HEK293T (cell line): ENCODE measurements at regions not wholly inside any gene's neighbourhood (a gene's known extent, or its start where the extent isn't known, plus 50 kb on each side); places are given as distances from the start of the nearest gene placed in this dataset.

ENCODE experiments used
- CTCF ChIA-PET: fragments of 350-600 bp; formaldehyde crosslinking; extraction: SDS; loops from one replicate; lab custom pipeline; 2021; ENCODE audit warnings: antibody characterized with exemption, inconsistent platforms; lab: Yijun Ruan, JAX
- POLR2A ChIA-PET: fragments of 350-600 bp; formaldehyde crosslinking; extraction: SDS; loops from one replicate; lab custom pipeline; 2020; ENCODE audit warnings: antibody characterized with exemption, inconsistent platforms; lab: Yijun Ruan, JAX
- DNase-seq: peaks from one replicate; pipeline ENCODE4 v3.0.0; 2012; ENCODE audit warnings: mixed read lengths; ENCODE audit errors: extremely low spot score
- ARNT ChIP-seq: fragments of 450-650 bp; IDR thresholded peaks from 2 replicates; pipeline ENCODE4 v1.6.1; 2017; ENCODE audit warnings: mild to moderate bottlenecking
- BHLHE40 ChIP-seq: fragments of 450-650 bp; IDR thresholded peaks from 2 replicates; pipeline ENCODE4 v1.6.1; 2016; ENCODE audit warnings: mild to moderate bottlenecking, moderate library complexity, borderline replicate concordance
- CTBP1 ChIP-seq: fragments of 450-650 bp; IDR thresholded peaks from 2 replicates; pipeline ENCODE4 v1.6.1; 2016; ENCODE audit warnings: borderline replicate concordance
- ELF4 ChIP-seq: fragments of 450-650 bp; IDR thresholded peaks from 2 replicates; pipeline ENCODE4 v1.6.1; 2017; ENCODE audit warnings: antibody characterized with exemption
- FOXA1 ChIP-seq: fragments of 450-650 bp; IDR thresholded peaks from 2 replicates; pipeline ENCODE4 v1.6.1; 2016; ENCODE audit warnings: mild to moderate bottlenecking
- FOXK2 ChIP-seq: fragments of 450-650 bp; IDR thresholded peaks from 2 replicates; pipeline ENCODE4 v1.6.1; 2016; ENCODE audit warnings: mild to moderate bottlenecking
- FOXM1 ChIP-seq: fragments of 450-650 bp; IDR thresholded peaks from 2 replicates; pipeline ENCODE4 v1.6.1; 2017; ENCODE audit warnings: mild to moderate bottlenecking, borderline replicate concordance
- HDGF ChIP-seq: fragments of 450-650 bp; IDR thresholded peaks from 2 replicates; pipeline ENCODE4 v1.6.1; 2017; ENCODE audit warnings: antibody characterized with exemption, borderline replicate concordance
- L3MBTL2 ChIP-seq: fragments of 450-650 bp; conservative IDR thresholded peaks from 2 replicates; pipeline ENCODE4 v1.6.1; 2016; ENCODE audit warnings: mild to moderate bottlenecking
- LEF1 ChIP-seq: fragments of 450-650 bp; IDR thresholded peaks from 2 replicates; pipeline ENCODE4 v1.6.1; 2017; ENCODE audit warnings: mild to moderate bottlenecking, borderline replicate concordance
- NFRKB ChIP-seq: fragments of 450-650 bp; IDR thresholded peaks from 2 replicates; pipeline ENCODE4 v1.6.1; 2016; ENCODE audit warnings: mild to moderate bottlenecking, moderate library complexity
- SP1 ChIP-seq: fragments of 450-650 bp; IDR thresholded peaks from 2 replicates; pipeline ENCODE4 v1.6.1; 2017
- SUZ12 ChIP-seq: fragments of 450-650 bp; IDR thresholded peaks from 2 replicates; pipeline ENCODE4 v1.6.1; 2016; ENCODE audit warnings: mild to moderate bottlenecking
- TARDBP ChIP-seq: fragments of 450-650 bp; IDR thresholded peaks from 2 replicates; pipeline ENCODE4 v1.6.1; 2016
- ZNF384 ChIP-seq: fragments of 450-650 bp; IDR thresholded peaks from 2 replicates; pipeline ENCODE4 v1.6.1; 2016
- TF ChIP-seq, protein P1 (sequence below): fragments of 450-650 bp; IDR thresholded peaks from 2 replicates; pipeline ENCODE4 v1.6.1; 2016

GRCh38 chr4:37001688-37002436, 242.7 kb upstream of the NWD2 start:
- POLR2A ChIA-PET, result no interaction called here

GRCh38 chr4:37002625-37003024, 241.9 kb upstream of the NWD2 start:
- no peak for DNase-seq
- POLR2A ChIA-PET, result no interaction called here
- CTCF ChIA-PET, result no interaction called here
- no peak for TF ChIP-seq SP1
- TF ChIP-seq LEF1, result no peak
- no peak for TF ChIP-seq FOXM1
- TF ChIP-seq BHLHE40, result no peak
- TF ChIP-seq, protein P1, sequence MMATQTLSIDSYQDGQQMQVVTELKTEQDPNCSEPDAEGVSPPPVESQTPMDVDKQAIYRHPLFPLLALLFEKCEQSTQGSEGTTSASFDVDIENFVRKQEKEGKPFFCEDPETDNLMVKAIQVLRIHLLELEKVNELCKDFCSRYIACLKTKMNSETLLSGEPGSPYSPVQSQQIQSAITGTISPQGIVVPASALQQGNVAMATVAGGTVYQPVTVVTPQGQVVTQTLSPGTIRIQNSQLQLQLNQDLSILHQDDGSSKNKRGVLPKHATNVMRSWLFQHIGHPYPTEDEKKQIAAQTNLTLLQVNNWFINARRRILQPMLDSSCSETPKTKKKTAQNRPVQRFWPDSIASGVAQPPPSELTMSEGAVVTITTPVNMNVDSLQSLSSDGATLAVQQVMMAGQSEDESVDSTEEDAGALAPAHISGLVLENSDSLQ, result no peak
- no peak for TF ChIP-seq TARDBP
- no peak for TF ChIP-seq ZNF384
- no peak for TF ChIP-seq SUZ12
- no peak for TF ChIP-seq FOXK2
- TF ChIP-seq NFRKB, result no peak
- no peak for TF ChIP-seq L3MBTL2
- no peak for TF ChIP-seq CTBP1
- TF ChIP-seq ARNT, result no peak
- no peak for TF ChIP-seq HDGF

More at GRCh38 chr4:37001688-37002436, 242.7 kb upstream of the NWD2 start:
- no peak for DNase-seq
- TF ChIP-seq ZNF384 (no peak), NFRKB (no peak), BHLHE40 (no peak), ARNT (no peak), FOXM1 (no peak), LEF1 (no peak), SUZ12 (no peak), ELF4 (no peak), SP1 (no peak), L3MBTL2 (no peak), TARDBP (no peak), FOXA1 (no peak), HDGF (no peak), CTBP1 (no peak)
- TF ChIP-seq, protein P1, result no peak
- CTCF ChIA-PET, result no interaction called here

GRCh38 chr4:37008199-37008598, 236.3 kb upstream of the NWD2 start:
- no peak for DNase-seq
- CTCF ChIA-PET, result interaction anchor here (0.8 kb wide), 1 partner anchor 60 kb away, joined by 3 read pairs; no protein-coding TSS in a partner anchor
- no peak for TF ChIP-seq TARDBP
- no peak for TF ChIP-seq FOXK2
- TF ChIP-seq, protein P1, result no peak
- no peak for TF ChIP-seq NFRKB
- TF ChIP-seq SUZ12, result no peak
- POLR2A ChIA-PET, result no interaction called here

GRCh38 chr4:37014584-37014983, 230.0 kb upstream of the NWD2 start:
- no peak for DNase-seq
- ChIA-PET CTCF (no interaction called here), POLR2A (no interaction called here)

DNA sequence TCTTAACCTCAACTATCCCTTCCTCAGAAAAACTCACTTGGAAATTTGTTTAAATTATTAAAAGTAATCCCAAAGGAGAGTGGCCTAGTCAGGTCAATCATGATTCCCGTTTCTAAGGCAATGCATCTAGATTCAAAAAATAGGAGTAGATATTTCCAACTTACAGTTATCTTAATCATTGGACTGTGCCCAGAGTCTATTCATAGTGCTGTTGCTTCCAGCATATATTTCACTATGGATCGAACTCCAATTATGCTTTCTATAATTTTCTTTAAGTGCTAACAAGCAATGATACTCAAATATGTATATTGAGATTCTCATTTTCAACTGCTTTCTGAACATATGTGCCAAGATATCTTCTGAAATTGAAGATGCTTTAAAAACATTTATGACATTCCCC, 229.2 kb upstream of the NWD2 start:
- no peak for DNase-seq
- CTCF ChIA-PET, result no interaction called here
- no peak for TF ChIP-seq ARNT
- TF ChIP-seq SUZ12, result no peak
- no peak for TF ChIP-seq ZNF384
- no peak for TF ChIP-seq ELF4
- TF ChIP-seq FOXM1, result no peak
- TF ChIP-seq, protein P1, result no peak
- TF ChIP-seq CTBP1, result no peak
- TF ChIP-seq NFRKB, result no peak
- TF ChIP-seq L3MBTL2, result no peak
- TF ChIP-seq FOXA1, result no peak
- TF ChIP-seq SP1, result no peak
- no peak for TF ChIP-seq HDGF
- no peak for TF ChIP-seq TARDBP
- no peak for TF ChIP-seq LEF1
- POLR2A ChIA-PET, result no interaction called here

More at GRCh38 chr4:37014584-37014983, 230.0 kb upstream of the NWD2 start:
- no peak for TF ChIP-seq NFRKB
- no peak for TF ChIP-seq FOXA1
- TF ChIP-seq, protein P1, result no peak
- no peak for TF ChIP-seq ARNT
- TF ChIP-seq SP1, result no peak
- no peak for TF ChIP-seq L3MBTL2
- no peak for TF ChIP-seq BHLHE40
